DMS153 treated with DMSO at 0.1 percent for 48 hours (cell line): ENCODE measurements at regions not wholly inside any gene's neighbourhood (a gene's known extent, or its start where the extent isn't known, plus 50 kb on each side); places are given as distances from the start of the nearest gene placed in this dataset.
"Not testable (repeated sequence)": the region's sequence is repeated elsewhere in the genome, so short reads cannot be mapped to it uniquely, and the experiment has no call there.

Experiments used
- DNase-seq: peaks from one replicate; lab custom pipeline; 2025; ENCODE audit not compliant: unreplicated experiment; lab: John Stamatoyannopoulos, UW

- no peak for DNase-seq
Measured at GRCh38 chr18:34280000-34280399, 55.3 kb upstream of the NOL4 start.

DNA sequence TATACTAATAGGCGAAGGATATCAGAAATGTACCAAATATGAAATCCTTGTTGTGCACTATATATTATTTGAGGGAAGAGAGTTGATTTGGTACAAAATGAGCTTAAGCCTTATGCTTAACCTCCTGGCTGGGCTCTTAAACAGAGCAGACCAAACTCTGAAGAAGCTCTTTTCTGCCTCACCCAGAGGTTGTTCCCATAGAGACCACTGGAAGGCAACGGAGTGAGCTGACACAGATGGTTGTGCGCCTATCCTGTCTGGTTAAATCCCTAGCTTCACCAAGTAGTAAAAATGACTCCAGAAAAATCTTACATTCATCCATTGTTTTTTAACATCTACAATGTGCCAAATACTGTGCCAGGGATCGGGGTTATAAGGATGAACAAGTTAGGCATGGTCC, 55.9 kb upstream of the NOL4 start:
- no peak for DNase-seq

DNA sequence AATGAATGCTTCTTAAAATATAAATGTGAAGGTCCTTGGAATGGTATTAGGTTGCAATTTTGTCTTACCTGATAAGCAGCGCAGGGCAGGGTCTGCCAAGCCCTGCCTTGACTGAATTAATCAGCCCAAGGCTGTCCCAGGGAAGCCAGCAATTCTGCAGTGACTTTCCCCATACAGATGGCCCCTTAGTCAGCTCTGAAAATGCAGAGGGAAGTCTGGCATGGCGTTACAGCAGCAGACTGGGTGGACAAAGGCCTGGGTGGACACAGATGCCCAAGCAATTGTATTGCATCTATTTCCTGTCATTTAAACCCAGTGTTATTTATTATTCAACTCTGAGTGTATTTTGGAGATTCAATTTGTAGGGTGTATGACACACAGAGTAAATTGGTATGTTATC, 56.6 kb upstream of the NOL4 start:
- no peak for DNase-seq

DNA sequence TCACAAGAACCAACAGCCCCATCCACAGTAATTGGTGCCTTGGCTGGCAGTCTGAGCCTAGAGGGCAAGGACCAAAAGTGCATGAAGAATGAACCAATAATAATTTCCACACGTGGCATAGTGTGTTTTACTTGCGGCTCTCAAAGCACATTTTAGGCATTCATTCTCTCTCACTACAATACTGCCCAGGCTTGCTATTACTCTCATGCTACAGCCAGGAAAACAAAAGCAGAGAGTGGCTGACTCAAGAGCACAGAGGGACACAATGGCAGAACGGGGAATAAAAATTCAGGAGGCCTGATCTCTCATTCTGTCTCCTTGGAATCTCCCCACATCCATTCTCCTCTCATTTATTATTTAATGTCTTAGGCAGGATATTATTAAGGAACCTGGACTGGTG, 57.0 kb upstream of the NOL4 start:
- peak; percentile 57 for DNase-seq

GRCh38 chr18:34283506-34283905, 58.8 kb upstream of the NOL4 start:
- DNase-seq = no peak

DNA sequence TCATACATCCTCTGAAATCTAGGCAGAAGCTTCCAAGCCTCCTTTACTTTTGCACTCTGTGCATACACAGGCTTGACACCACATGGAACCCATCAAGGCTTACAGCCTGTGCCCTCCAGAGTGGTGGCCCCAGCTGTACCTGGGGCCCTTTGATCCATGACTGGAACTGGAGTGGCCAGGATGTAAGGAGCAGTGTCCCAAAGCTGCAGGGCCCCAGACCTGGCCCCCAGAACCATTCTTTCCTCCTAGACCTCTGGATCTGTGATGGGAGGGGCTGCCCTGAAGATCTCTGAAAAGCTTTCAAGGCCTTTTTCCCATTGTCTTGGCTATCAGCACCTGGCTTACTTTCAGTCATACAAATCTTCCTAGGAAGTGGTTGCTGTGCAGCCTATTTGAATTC, 63.1 kb upstream of the NOL4 start:
- DNase-seq = no peak

DNA sequence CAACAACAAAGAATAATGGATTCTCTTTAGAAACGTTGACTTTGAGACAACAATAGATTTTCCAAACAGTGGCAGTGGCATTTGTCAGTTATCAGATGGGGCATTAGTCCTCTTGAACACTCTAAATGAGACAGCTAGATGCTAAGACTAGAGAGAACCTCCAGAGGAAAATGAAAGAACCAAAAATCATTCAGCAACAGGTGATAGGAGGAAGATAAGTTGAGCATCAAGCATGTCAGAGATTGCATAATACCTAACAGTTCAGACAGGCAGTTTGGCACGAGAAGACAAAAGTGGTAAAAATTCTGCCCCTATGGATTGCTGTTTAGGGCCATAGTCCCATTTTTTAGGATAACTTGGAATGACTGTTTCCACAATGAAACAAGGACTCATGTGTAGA, 67.9 kb upstream of the NOL4 start:
- no peak for DNase-seq

- DNase-seq = no peak
Measured at GRCh38 chr18:34297287-34297686, 72.6 kb upstream of the NOL4 start.

DNA sequence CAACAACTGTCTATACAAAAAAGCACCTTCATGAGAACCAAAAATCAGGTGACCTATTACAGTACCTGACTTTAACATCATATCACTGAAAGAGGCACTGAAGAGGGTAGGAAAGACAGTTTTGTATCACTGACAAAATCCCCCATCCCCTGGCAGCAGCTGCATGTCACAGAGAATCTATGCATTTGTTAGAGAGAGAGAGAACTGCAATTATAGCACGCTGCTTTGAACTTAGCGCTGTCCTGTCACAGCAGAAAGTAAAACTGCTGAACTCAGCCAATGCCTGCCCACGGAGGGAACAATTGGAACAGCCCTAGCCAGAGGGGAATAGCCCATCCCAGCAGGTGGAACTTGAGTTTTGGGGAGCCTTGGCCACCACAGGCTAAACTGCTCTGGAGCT, 75.1 kb upstream of the NOL4 start:
- no peak for DNase-seq

GRCh38 chr18:34311468-34311867, 86.8 kb upstream of the NOL4 start:
- no peak for DNase-seq

GRCh38 chr18:34314847-34315246, 90.1 kb upstream of the NOL4 start:
- no peak for DNase-seq

DNA sequence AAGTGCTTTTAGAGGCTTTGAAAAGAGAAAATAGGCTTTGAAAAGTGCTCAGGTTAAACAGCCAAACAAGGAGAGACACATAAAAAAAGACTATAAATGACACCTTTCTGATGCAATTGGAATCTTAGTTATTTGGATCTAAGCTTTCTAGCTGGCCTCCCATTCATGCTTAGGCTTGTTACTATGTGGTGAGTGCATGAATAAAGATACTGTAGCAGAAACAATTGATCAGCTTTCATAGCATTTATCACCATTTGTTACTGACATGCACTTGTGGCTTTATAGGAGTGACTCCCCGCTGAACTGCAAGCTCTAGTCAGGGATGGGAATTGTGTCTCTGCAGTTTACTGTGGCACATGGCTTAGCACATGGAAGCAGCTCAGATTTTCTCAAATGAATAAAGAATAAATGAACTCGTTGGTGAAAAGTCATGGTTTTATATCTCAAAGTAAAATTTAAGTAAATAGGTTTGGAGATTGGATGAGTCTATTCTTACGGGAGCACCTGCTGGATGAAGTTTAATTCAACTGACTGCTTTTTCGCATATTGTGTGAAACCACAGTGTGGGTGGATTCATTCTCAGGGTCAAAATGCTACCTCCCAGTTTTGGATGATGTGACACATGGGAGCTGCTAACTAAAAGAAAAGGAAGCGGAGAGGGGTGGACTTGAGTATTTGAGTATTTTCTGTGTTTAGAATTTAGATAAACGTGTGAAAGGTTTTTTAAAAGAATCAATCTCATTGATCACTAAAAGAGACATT, 91.1 kb upstream of the NOL4 start:
- DNase-seq = peak; percentile 72

GRCh38 chr18:34320267-34320666, 95.6 kb upstream of the NOL4 start:
- DNase-seq = no peak

- no peak for DNase-seq
Measured at GRCh38 chr18:34321066-34321465, 96.4 kb upstream of the NOL4 start.

- no peak for DNase-seq
Measured at GRCh38 chr18:34322365-34323289, 97.9 kb upstream of the NOL4 start.

GRCh38 chr18:34329840-34330239, 105.1 kb upstream of the NOL4 start:
- no peak for DNase-seq

- peak; percentile 49 for DNase-seq
Measured at GRCh38 chr18:34330308-34330707, 105.6 kb upstream of the NOL4 start.

GRCh38 chr18:34330907-34331306, 106.2 kb upstream of the NOL4 start:
- DNase-seq = not testable (repeated sequence)

DNA sequence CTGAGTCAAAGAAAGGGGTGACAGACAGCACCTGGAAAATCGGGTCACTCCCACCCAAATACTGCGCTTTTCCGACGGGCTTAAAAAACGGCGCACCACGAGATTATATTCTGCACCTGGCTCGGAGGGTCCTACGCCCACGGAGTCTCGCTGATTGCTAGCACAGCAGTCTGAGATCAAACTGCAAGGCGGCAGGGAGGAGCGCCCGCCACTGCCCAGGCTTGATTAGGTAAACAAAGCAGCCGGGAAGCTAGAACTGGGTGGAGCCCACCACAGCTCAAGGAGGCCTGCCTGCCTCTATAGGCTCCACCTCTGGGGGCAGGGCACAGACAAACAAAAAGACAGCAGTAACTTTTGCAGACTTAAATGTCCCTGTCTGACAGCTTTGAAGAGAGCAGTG, 106.6 kb upstream of the NOL4 start:
- not testable (repeated sequence) for DNase-seq

GRCh38 chr18:34339155-34339554, 114.4 kb upstream of the NOL4 start:
- peak; percentile 35 for DNase-seq

DNA sequence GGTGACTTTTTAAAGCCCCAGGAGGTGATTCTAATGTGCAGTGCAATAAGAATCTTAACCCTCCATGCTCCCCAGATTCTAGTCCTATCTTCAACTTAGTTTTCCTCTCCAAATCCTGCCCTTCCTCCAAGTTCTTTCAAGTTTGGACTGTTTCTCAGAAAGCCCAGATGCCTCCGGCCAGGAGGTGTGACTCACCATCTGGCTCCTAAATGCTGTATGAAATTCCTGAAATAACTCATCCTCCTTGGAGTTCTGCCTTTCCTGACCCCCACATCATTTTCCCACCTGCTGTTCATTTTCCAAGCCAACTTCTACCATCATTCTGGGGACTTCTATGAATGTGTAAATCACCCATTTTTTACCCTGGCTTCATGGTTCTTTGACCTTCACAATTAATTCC, 118.2 kb upstream of the NOL4 start:
- no peak for DNase-seq

DNA sequence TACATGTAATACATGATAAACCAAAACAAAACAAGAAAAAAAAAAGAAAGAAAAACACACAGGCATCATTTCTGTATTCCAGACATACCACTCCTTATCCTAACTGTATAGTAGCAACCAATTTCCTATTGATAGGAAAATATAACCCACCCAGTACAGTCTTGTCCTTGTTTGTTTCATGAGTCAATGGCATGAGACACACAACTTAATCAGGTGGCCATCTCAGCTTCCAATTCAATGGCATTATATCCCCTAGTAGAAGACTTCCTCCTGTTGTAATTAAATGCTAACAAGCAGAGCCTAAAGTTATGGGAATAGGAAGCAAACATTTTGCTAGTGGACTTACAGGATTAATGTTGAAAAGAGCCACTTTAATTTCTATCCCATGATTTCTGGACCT, 121.0 kb upstream of the NOL4 start:
- DNase-seq = no peak
